ENCODE measurements at regions not wholly inside any gene's neighbourhood (a gene's known extent, or its start where the extent isn't known, plus 50 kb on each side); places are given as distances from the start of the nearest gene placed in this dataset.
"Not testable (repeated sequence)": the region's sequence is repeated elsewhere in the genome, so short reads cannot be mapped to it uniquely, and the experiment has no call there.

DNA sequence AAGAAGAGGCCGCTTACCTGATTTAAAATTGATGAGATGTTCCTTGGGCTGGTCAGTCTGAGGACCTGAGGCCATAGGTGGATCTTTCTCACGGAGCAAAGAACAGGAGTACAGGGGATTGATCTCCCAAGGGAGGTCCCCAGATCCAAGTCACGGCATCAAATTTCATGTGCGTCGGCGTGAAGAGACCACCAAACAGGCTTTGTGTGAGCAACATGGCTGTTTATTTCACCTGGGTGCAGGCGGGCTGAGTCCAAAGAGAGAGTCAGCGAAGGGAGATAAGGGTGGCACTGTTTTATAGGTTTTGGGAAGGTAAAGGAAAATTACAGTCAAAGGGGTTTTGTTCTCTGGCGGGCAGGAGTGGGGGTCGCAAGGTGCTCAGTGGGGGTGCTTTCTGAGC is 493.8 kb upstream of the MIR17HG start:
- ATAC-seq, POLR2A ChIA-PET, H3K27ac Mint-ChIP-seq, H3K36me3 Mint-ChIP-seq, DNase-seq, H3K4me1 Mint-ChIP-seq, H3K4me3 Mint-ChIP-seq: not testable (repeated sequence)
- Mint-ChIP-seq H3K27me3 (peaks cover 0 to 20% (median 0%) of the 10 kb centered on the region in 5 donors), H3K9me3 (peaks cover 0 to 25% (median 0%) of the 10 kb centered on the region in 9 donors)

DNA sequence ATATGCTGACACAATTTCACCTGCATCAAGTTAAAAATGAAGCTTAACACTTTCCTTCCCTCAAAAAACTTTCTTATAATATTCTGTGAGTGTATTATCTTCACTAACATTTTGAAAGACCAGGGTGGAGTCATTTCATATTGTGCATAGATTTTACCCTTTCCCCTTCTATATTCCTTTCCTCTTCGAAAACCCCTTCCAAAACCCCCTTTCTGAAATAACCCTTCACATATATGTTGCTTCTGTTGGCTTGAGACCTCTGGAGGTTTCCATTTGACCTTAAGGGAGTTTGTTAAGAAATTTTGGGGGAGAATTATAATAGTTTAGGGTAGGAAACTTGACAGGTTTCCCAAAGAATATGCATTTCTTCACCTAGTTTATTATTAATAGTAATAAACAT is 489.6 kb upstream of the MIR17HG start:
- Mint-ChIP-seq H3K27ac (no peak overlapping the region), H3K4me3 (no peak overlapping the region), H3K36me3 (no peaks in the 10 kb centered on the region), H3K27me3 (no peaks in the 10 kb centered on the region), H3K9me3 (peaks cover 0 to 9% (median 0%) of the 10 kb centered on the region in 9 donors), H3K4me1 (no peaks in the 10 kb centered on the region)
- POLR2A ChIA-PET = no interaction called here
- ATAC-seq = no peak
- DNase-seq = no peak

DNA sequence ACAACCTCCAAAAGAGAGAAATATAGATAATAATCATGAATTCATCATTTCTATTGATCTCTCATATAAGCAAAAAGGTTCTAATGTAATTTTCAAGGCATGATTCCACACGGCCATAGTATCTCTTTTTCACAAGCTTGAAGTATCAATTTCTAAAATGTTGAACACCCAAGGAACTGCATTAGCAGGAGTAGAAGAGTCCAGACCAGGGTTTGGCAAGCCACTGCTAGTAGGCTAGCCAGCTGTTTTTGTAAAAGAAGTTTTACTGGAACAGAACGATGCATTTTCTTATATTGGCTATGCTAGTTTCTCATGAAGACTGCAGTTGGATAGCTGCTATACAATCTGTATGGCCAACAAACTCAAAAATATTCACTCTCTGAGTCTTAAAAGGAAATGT is 481.5 kb upstream of the MIR17HG start:
- POLR2A ChIA-PET = no interaction called here

DNA sequence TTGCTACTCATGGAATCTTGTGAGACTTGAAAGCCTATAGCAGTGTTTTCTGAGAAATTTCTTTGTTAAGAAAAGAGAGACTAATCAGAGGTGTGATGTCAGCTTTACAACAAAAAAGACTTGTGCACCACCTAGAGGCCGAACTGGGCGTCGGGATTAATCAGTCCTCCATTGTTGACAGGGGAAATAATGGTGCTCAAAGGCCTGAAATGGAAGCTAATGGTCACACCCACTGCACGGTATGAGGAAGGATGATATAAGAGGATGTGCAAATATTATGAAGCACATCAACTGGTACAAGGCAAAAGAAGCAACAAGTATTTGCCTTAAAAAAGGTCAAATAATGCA is 480.2 kb upstream of the MIR17HG start:
- ATAC-seq = no peak
- no peak for DNase-seq
- Mint-ChIP-seq H3K36me3 (no peaks in the 10 kb centered on the region), H3K4me1 (no peaks in the 10 kb centered on the region), H3K9me3 (peaks cover 0 to 9% (median 2%) of the 10 kb centered on the region in 9 donors), H3K27me3 (no peaks in the 10 kb centered on the region), H3K4me3 (no peak overlapping the region), H3K27ac (no peak overlapping the region)
- POLR2A ChIA-PET = no interaction called here

More for the DNA sequence above, 481.5 kb upstream of the MIR17HG start:
- Mint-ChIP-seq H3K4me3 (no peak overlapping the region), H3K36me3 (no peaks in the 10 kb centered on the region), H3K27ac (no peak overlapping the region), H3K27me3 (no peaks in the 10 kb centered on the region), H3K4me1 (no peaks in the 10 kb centered on the region), H3K9me3 (peaks cover 0 to 9% (median 2%) of the 10 kb centered on the region in 9 donors)
- ATAC-seq = no peak
- DNase-seq = no peak

DNA sequence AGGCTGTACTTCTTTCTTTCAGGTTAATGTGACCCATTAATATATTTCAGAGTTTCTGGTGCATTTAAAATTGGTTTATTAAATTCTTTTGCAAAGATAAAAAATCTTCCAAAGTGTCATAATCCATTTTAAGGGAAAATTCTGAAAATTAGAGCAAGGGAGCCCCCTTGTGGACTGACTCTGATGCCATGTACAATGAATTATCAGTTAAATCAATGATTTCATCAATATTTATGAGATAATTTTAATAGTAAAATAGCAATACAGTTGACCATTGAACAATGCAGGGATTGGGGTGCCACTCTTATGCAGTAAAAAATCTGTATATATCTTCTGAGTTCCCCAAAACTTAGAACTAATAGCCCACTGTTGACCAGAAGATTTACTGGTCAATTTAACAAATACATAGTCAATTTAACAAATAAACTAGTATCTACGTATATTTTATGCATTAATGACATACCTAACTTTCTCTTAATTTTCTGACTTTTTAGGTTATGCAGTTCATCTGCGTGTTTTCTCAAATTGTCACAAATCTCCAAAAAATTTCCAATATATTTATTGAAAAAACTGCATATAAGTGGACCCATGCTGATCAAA is 479.1 kb upstream of the MIR17HG start:
- Mint-ChIP-seq H3K36me3 (no peaks in the 10 kb centered on the region), H3K27ac (no peak overlapping the region), H3K27me3 (no peaks in the 10 kb centered on the region), H3K4me1 (no peaks in the 10 kb centered on the region), H3K4me3 (no peak overlapping the region), H3K9me3 (peaks cover 0 to 17% (median 2%) of the 10 kb centered on the region in 9 donors)
- POLR2A ChIA-PET = no interaction called here
- ATAC-seq (no peak), DNase-seq (no peak)

DNA sequence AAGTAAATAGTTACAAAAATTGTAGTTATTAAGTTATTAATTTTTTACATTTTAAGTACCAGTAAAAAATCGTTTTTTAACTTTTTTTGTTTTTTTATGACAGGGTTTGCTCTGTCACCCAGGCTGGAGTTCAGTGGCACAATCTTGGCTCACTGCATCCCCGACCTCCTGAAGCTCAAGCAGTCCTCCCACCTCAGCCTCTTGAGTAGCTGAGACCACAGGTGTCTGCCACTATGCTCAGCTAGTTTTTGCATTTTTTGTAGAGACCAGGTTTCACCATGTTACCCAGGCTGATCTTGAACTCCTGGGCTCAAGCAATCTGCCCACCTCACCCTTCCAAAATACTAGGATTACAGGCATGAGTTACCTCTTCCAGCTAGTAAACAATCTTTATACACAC is 477.9 kb upstream of the MIR17HG start:
- POLR2A ChIA-PET = no interaction called here
- Mint-ChIP-seq H3K27me3 (no peaks in the 10 kb centered on the region), H3K27ac (no peak overlapping the region), H3K36me3 (no peaks in the 10 kb centered on the region), H3K4me1 (no peaks in the 10 kb centered on the region), H3K4me3 (no peak overlapping the region), H3K9me3 (peaks cover 0 to 18% (median 2%) of the 10 kb centered on the region in 9 donors)
- DNase-seq (no peak), ATAC-seq (no peak)

DNA sequence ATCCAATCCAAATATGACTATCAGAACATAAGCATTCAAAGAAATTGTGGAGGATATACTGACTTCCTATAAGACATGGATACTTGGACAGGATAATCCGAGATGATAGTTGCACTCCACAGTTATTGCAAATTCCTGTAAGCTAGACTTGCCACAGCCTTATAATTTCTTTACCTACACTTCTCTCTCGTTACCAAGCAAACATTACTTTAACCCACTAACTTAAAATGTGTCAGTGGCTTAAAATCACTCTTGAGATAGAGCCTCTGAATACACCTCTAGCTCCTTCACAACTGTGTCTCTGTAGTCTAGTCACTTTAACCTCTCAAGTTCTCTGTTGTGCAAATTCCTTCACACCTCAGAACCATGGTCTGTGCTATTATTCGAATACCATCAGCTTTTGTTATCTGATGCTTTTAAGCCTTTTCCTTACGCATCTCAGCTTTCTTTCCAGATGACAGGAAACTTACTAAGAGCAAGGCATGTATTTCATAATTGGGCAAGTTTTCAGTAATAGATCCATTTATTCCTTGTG is 474.9 kb upstream of the MIR17HG start:
- ATAC-seq (no peak), DNase-seq (no peak)
- H3K9me3 Mint-ChIP-seq = peaks cover 0 to 17% (median 2%) of the 10 kb centered on the region in 9 donors
- POLR2A ChIA-PET = no interaction called here
- H3K27me3 Mint-ChIP-seq = no peaks in the 10 kb centered on the region
- no peak overlapping the region for H3K27ac Mint-ChIP-seq
- no peak overlapping the region for H3K4me3 Mint-ChIP-seq
- H3K36me3 Mint-ChIP-seq = no peaks in the 10 kb centered on the region
- no peaks in the 10 kb centered on the region for H3K4me1 Mint-ChIP-seq

DNA sequence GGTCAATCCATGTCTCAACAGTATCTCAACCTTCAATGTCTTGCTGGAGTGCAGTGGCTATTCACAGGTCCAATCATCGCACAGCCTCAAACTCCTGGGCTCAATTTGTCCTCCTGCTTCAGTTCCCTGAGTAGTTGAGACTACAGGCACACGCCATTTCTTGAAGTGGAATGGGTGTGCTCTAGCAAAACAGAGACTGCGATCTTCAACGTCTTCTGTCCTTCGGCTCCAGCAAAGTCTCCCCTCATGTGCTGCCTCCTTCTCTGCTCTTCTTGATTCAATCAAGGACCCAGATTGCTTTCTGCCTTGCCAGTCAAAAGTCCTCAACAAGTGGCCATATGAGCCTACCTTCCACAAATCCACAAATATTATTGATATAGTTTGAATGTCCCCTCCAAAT is 466.7 kb upstream of the MIR17HG start:
- Mint-ChIP-seq H3K27ac (no peak overlapping the region), H3K9me3 (peaks cover 0 to 1% (median 0%) of the 10 kb centered on the region in 9 donors), H3K27me3 (no peaks in the 10 kb centered on the region), H3K4me3 (no peak overlapping the region), H3K4me1 (no peaks in the 10 kb centered on the region), H3K36me3 (no peaks in the 10 kb centered on the region)
- no peak for ATAC-seq
- no peak for DNase-seq
- POLR2A ChIA-PET = no interaction called here

DNA sequence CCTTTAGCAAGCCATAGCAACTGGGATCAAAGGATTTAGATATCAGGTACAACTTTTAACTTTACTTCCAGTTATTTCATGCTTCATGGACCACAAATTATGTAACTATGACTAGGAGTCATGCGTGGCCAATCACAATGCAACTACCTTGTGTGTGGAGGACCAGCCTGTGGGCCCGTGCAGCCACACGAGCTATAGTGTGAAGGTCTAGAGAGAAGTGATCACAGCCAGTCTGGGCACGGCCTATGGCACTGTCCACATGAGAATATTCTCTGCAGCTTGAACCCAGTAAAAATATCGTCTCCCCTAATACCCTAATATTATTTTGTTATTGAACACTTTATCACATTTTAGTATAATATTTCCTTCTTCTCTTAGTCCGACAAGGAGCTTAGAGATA is 464.9 kb upstream of the MIR17HG start:
- no peak overlapping the region for H3K27ac Mint-ChIP-seq
- no peak for DNase-seq
- ATAC-seq = no peak
- no peaks in the 10 kb centered on the region for H3K27me3 Mint-ChIP-seq
- no peak overlapping the region for H3K4me3 Mint-ChIP-seq
- H3K9me3 Mint-ChIP-seq = peaks cover 0 to 4% (median 0%) of the 10 kb centered on the region in 9 donors
- no peaks in the 10 kb centered on the region for H3K4me1 Mint-ChIP-seq
- POLR2A ChIA-PET = no interaction called here
- H3K36me3 Mint-ChIP-seq = no peaks in the 10 kb centered on the region

DNA sequence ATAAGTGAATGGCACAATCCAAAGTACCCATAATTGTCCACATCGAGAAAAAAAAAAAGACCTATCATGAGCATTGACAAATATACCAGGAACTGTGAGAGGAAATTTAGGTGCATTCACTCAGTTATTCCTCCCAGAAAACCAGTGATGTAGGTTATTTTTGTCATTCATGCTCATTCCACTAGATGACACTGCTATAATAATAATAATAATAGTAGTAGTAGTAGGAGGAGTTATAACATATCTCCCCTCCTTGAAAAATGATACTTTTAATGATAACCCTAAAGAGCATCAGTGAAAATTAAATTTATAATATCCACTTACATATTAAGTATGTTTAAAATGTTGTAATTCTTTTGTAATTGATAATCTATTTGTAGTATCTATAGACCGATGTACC is 463.9 kb upstream of the MIR17HG start:
- Mint-ChIP-seq H3K4me3 (no peak overlapping the region), H3K36me3 (no peaks in the 10 kb centered on the region), H3K4me1 (no peaks in the 10 kb centered on the region), H3K9me3 (peaks cover 0 to 7% (median 0%) of the 10 kb centered on the region in 9 donors), H3K27ac (no peak overlapping the region), H3K27me3 (no peaks in the 10 kb centered on the region)
- ATAC-seq (no peak), DNase-seq (no peak)
- POLR2A ChIA-PET = no interaction called here

DNA sequence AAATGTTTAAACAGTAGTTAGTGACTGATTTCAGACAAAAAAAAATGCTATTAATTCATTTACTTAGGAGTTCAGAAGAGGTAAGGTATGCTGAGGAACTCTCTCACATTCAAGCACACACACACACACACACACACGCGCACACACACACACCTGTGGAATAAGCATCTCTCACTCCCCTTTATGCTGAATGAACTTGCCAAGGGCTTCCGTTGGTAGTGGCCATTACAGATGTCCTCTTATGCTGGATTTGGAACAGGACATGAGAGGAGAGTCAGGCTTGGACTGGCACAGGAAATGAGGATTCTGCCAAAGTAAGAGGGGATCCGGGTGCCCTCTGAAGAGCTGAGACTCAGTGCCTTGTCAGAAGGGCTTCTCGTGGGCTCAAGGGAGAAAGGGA is 463.4 kb upstream of the MIR17HG start:
- POLR2A ChIA-PET = no interaction called here
- H3K9me3 Mint-ChIP-seq = peaks cover 0 to 7% (median 0%) of the 10 kb centered on the region in 9 donors
- no peaks in the 10 kb centered on the region for H3K36me3 Mint-ChIP-seq
- no peak overlapping the region for H3K27ac Mint-ChIP-seq
- H3K4me1 Mint-ChIP-seq = no peaks in the 10 kb centered on the region
- H3K4me3 Mint-ChIP-seq = no peak overlapping the region
- DNase-seq (no peak), ATAC-seq (no peak)
- H3K27me3 Mint-ChIP-seq = no peaks in the 10 kb centered on the region

DNA sequence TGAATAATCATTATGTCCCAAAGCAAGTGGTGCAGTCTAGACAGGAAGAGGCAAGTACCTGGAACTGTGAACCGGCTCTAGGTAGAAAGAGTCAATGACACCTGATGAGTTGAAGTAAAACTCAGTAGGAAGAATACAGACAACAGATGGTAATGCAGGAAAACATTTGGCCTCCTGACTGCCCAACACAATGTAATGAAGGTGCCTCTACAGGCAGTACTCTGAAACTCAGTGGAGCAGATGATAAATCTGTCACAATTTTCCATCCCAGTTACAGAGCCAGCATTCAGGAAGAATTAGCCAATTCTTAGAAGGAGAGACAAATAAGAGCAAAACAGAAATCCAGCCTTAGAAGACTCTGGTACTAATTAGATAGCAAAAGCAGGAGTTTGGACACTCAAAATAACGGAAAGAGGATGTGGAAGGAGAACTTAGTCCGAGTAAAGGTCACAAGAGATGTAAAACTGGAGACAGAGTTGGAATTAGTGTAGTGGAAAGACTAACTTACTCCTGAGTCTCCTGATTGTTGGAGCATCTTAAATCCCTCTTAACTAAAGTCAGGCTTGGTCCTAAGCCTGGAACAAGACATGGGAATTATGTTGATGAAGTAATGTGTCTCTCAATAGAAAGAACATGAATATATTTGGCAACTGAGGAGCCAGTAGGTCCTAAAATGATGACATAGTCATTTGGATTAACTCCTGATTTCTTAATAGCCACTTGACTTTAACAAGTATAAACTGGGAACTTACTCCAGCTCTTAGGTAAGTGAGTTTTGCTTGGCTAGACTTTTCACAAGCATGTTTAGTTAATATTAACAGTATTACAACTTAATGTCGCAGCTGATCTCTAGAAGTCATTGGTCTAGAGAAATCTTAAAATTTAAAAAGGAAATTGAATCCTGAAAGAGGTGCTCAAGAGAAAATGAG is 457.3 kb upstream of the MIR17HG start:
- Mint-ChIP-seq H3K4me3 (no peak overlapping the region), H3K36me3 (no peaks in the 10 kb centered on the region), H3K27ac (no peak overlapping the region), H3K27me3 (no peaks in the 10 kb centered on the region), H3K4me1 (no peaks in the 10 kb centered on the region), H3K9me3 (peaks cover 0 to 24% (median 0%) of the 10 kb centered on the region in 9 donors)
- ATAC-seq (no peak), DNase-seq (no peak)
- POLR2A ChIA-PET = no interaction called here

DNA sequence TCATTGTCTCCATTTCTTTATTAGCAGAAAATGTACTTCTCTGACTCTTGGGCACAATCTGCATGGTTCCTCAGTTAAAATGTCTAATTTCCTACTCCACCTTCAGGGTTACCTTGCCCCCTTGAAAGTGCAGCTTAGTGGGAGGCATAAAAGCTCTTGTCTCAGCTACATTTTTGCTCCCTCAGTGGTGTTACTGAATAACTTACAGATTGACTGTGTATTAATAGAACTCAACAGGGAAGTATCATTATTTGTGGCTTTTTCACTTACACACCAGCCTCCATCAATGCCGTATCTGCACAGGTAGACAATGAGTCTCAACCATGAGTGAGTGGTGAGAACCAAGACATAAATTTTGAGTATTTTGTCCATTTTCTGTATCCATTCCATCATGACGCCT is 456.2 kb upstream of the MIR17HG start:
- Mint-ChIP-seq H3K9me3 (peaks cover 0 to 21% (median 0%) of the 10 kb centered on the region in 9 donors), H3K36me3 (no peaks in the 10 kb centered on the region), H3K27me3 (no peaks in the 10 kb centered on the region), H3K27ac (no peak overlapping the region), H3K4me3 (no peak overlapping the region), H3K4me1 (no peaks in the 10 kb centered on the region)
- POLR2A ChIA-PET = no interaction called here
- ATAC-seq (no peak), DNase-seq (no peak)

Data from naive thymus-derived CD8-positive, alpha-beta T cell (primary cell).